Gastroesophageal sphincter (tissue), 3 donors: ENCODE measurements at regions not wholly inside any gene's neighbourhood (a gene's known extent, or its start where the extent isn't known, plus 50 kb on each side); places are given as distances from the start of the nearest gene placed in this dataset.

Experiments used
- CTCF ChIP-seq, 4 experiments: fragments of 200-600 bp in 2 of 4; fragments of 450-650 bp in 2 of 4; sonication (generic) in 1 of 4; IDR thresholded peaks; one replicate each; pipeline ENCODE4 v1.5.1; 2017 to 2019; ENCODE audit warnings: antibody characterized with exemption in 4 of 4, mild to moderate bottlenecking in 2 of 4, moderate library complexity in 2 of 4
- POLR2AphosphoS5 ChIP-seq: sonication (generic); formaldehyde crosslinking; IDR thresholded peaks from one replicate; pipeline ENCODE4 v1.6.1; 2017; ENCODE audit warnings: antibody characterized with exemption

GRCh38 chr6:10080561-10080960 is 334.3 kb downstream of the TFAP2A start:
- TF ChIP-seq CTCF (IDR thresholded peaks at IDR 0.05), result no peak
- TF ChIP-seq POLR2AphosphoS5, result no peak
